Stomach (tissue), 8 donors: ENCODE measurements at regions not wholly inside any gene's neighbourhood (a gene's known extent, or its start where the extent isn't known, plus 50 kb on each side); places are given as distances from the start of the nearest gene placed in this dataset.

Source experiments
- DNase-seq, 2 donors: peaks; one replicate each; pipeline versions ENCODE4 v3.0.0 to v3.0.0-alpha.2; 2013 to 2019
- H3K27ac ChIP-seq, 5 donors: fragments of 200-600 bp in 4 of 5; sonication (generic) in 4 of 5; one replicate each; pipeline ENCODE4 v1.5.1; 2013 to 2019; ENCODE audit warnings: mild to moderate bottlenecking in 1 of 5, moderate library complexity in 1 of 5
- H3K27me3 ChIP-seq, 3 donors: fragments of 200-600 bp; sonication (generic); one replicate each; pipeline ENCODE4 v1.5.1; 2017 to 2019; ENCODE audit warnings: mixed run types in 1 of 3
- H3K36me3 ChIP-seq, 4 donors: fragments of 200-600 bp; sonication (generic); 1 replicate in 3 of 4; 2 replicates in 1 of 4; pipeline ENCODE4 v1.5.1; 2016 to 2019
- H3K4me1 ChIP-seq, 4 donors: fragments of 200-600 bp; sonication (generic); one replicate each; pipeline ENCODE4 v1.5.1; 2016 to 2019
- H3K4me3 ChIP-seq, 4 donors: fragments of 200-600 bp; sonication (generic) in 3 of 4; one replicate each; pipeline ENCODE4 v1.5.1; 2016 to 2019; ENCODE audit warnings: mild to moderate bottlenecking in 1 of 4
- H3K9me3 ChIP-seq, 4 donors: fragments of 200-600 bp; sonication (generic); one replicate each; pipeline ENCODE4 v1.5.1; 2016 to 2019
- CTCF ChIP-seq, 7 experiments: fragments of 450-650 bp in 4 of 7; fragments of 200-600 bp in 3 of 7; sonication (generic) in 3 of 7; IDR thresholded peaks; one replicate each; pipeline ENCODE4 v1.5.1; 2016 to 2019; ENCODE audit warnings: antibody characterized with exemption in 7 of 7, control low read depth in 2 of 7, mild to moderate bottlenecking in 1 of 7
- EP300 ChIP-seq: sonication (generic); formaldehyde crosslinking; IDR thresholded peaks from one replicate; pipeline ENCODE4 v1.6.1; 2017; ENCODE audit warnings: antibody characterized with exemption
- POLR2A ChIP-seq, 4 donors: fragments of 450-650 bp; IDR thresholded peaks; one replicate each; pipeline ENCODE4 v1.6.1; 2016; ENCODE audit warnings: antibody characterized with exemption in 4 of 4, control low read depth in 2 of 4, mild to moderate bottlenecking in 1 of 4, moderate library complexity in 1 of 4
- POLR2AphosphoS5 ChIP-seq, 3 donors: sonication (generic); formaldehyde crosslinking; IDR thresholded peaks; one replicate each; pipeline ENCODE4 v1.6.1; 2016; ENCODE audit warnings: antibody characterized with exemption in 3 of 3
- WGBS, 5 donors: extraction: QIAGEN DNeasy Blood & Tissue Kit in 3 of 5; methylation state at CpG; one replicate each; pipeline versions ENCODE4 v1.1.5 to v1.1.7; 2013 to 2018; 5-methylcytosine and 5-hydroxymethylcytosine counted together
- intact Hi-C: fragments of 100-400 bp; cut with DNase I; formaldehyde crosslinking; loops from one replicate; pipeline ENCODE4 v1.15.1; 2023; ENCODE audit warnings: low total_unique reads
- donor health status: healthy with polysubstance abuse.
- donor health status: Bipolar disorder and iron deficiency.
- donor health status: healthy.

GRCh38 chr2:82412021-82412420, 2047.1 kb downstream of the SUCLG1 start:
- Histone ChIP-seq H3K27ac (no peak overlapping the region), H3K9me3 (peaks cover 0 to 5% (median 0%) of the 10 kb centered on the region in 4 donors), H3K36me3 (no peaks in the 10 kb centered on the region), H3K27me3 (no peaks in the 10 kb centered on the region), H3K4me3 (no peak overlapping the region), H3K4me1 (no peaks in the 10 kb centered on the region)
- peak in 1 of 2 donors; percentile 9 for DNase-seq
- TF ChIP-seq CTCF (IDR thresholded peaks at IDR 0.05) (no peak), POLR2A (IDR thresholded peaks at IDR 0.05) (no peak), POLR2AphosphoS5 (IDR thresholded peaks at IDR 0.05) (no peak), EP300 (no peak)
- intact Hi-C loops = no loop called here
- 56 to 75% (median 65%) methylated on average over 3 of the region's 3 CpGs for WGBS, 5 donors

- intact Hi-C loops = no loop called here
- 35 to 54% (median 47%) methylated on average over 3 of the region's 3 CpGs for WGBS, 5 donors
- no peaks in the 10 kb centered on the region for H3K4me1 ChIP-seq
- H3K4me3 ChIP-seq = no peak overlapping the region
- no peaks in the 10 kb centered on the region for H3K36me3 ChIP-seq
- TF ChIP-seq EP300 (no peak), POLR2A (IDR thresholded peaks at IDR 0.05) (no peak), POLR2AphosphoS5 (IDR thresholded peaks at IDR 0.05) (no peak), CTCF (IDR thresholded peaks at IDR 0.05) (no peak)
- no peaks in the 10 kb centered on the region for H3K27me3 ChIP-seq
- peak in 1 of 2 donors; percentile 12 for DNase-seq
- H3K27ac ChIP-seq = no peak overlapping the region
- peaks cover 0 to 5% (median 0%) of the 10 kb centered on the region in 4 donors for H3K9me3 ChIP-seq
Measured at GRCh38 chr2:82411071-82411470, 2048.0 kb downstream of the SUCLG1 start.

GRCh38 chr2:82395531-82395930, 2063.5 kb downstream of the SUCLG1 start:
- no peaks in the 10 kb centered on the region for H3K36me3 ChIP-seq
- TF ChIP-seq EP300 (no peak), CTCF (IDR thresholded peaks at IDR 0.05) (no peak), POLR2A (IDR thresholded peaks at IDR 0.05) (no peak), POLR2AphosphoS5 (IDR thresholded peaks at IDR 0.05) (no peak)
- no peak overlapping the region for H3K27ac ChIP-seq
- H3K4me1 ChIP-seq = no peaks in the 10 kb centered on the region
- WGBS, 5 donors = 76 to 81% (median 80%) methylated on average over 10 of the region's 10 CpGs
- no peak for DNase-seq
- no peak overlapping the region for H3K4me3 ChIP-seq
- no peaks in the 10 kb centered on the region for H3K9me3 ChIP-seq
- no peaks in the 10 kb centered on the region for H3K27me3 ChIP-seq
- intact Hi-C loops = no loop called here

GRCh38 chr2:82391386-82391785, 2067.7 kb downstream of the SUCLG1 start:
- TF ChIP-seq EP300 = no peak
- TF ChIP-seq POLR2AphosphoS5 (IDR thresholded peaks at IDR 0.05) = no peak
- no peak for TF ChIP-seq POLR2A (IDR thresholded peaks at IDR 0.05)
- no peak for TF ChIP-seq CTCF (IDR thresholded peaks at IDR 0.05)
- Histone ChIP-seq H3K9me3 (no peaks in the 10 kb centered on the region), H3K4me1 (no peaks in the 10 kb centered on the region), H3K4me3 (no peak overlapping the region), H3K27ac (no peak overlapping the region), H3K36me3 (no peaks in the 10 kb centered on the region), H3K27me3 (no peaks in the 10 kb centered on the region)
- 90 to 95% (median 93%) methylated on average over 9 of the region's 9 CpGs for WGBS, 5 donors
- DNase-seq = no peak
- intact Hi-C loops = no loop called here
